Nephron (organoid): ENCODE measurements at regions not wholly inside any gene's neighbourhood (a gene's known extent, or its start where the extent isn't known, plus 50 kb on each side); places are given as distances from the start of the nearest gene placed in this dataset.

Experiments
- H3K27ac Mint-ChIP-seq, 3 experiments: 2 replicates each; pipeline ENCODE4 v1.8.0; 2020; ENCODE audit warnings: mixed read lengths in 3 of 3, mild to moderate bottlenecking in 2 of 3, moderate library complexity in 1 of 3
- H3K27me3 Mint-ChIP-seq: 2 replicates; pipeline ENCODE4 v1.8.0; 2021; ENCODE audit warnings: low read depth, mild to moderate bottlenecking, moderate library complexity, mixed read lengths
- H3K36me3 Mint-ChIP-seq: 2 replicates; pipeline ENCODE4 v1.8.0; 2020; ENCODE audit warnings: low read depth, mixed read lengths
- H3K4me1 Mint-ChIP-seq: 2 replicates; pipeline ENCODE4 v1.8.0; 2020; ENCODE audit warnings: mixed read lengths
- H3K4me3 Mint-ChIP-seq, 3 experiments: 2 replicates each; pipeline ENCODE4 v1.8.0; 2020; ENCODE audit warnings: mild to moderate bottlenecking in 3 of 3, mixed read lengths in 3 of 3, moderate library complexity in 2 of 3
- H3K9me3 Mint-ChIP-seq: 2 replicates; pipeline ENCODE4 v1.8.0; 2020; ENCODE audit warnings: mixed read lengths
- TF ChIP-seq, protein P1 (sequence below), 3 experiments: fragments of 200-600 bp; sonication (generic); IDR thresholded peaks; one replicate each; pipeline ENCODE4 v1.5.0; 2021; ENCODE audit warnings: antibody characterized with exemption in 3 of 3; ENCODE audit not compliant: unreplicated experiment in 3 of 3

GRCh38 chr9:115756736-115757135, 396.9 kb upstream of the PAPPA start:
- H3K4me3 Mint-ChIP-seq = no peak overlapping the region
- no peaks in the 10 kb centered on the region for H3K36me3 Mint-ChIP-seq
- peaks cover 3% of the 10 kb centered on the region for H3K27me3 Mint-ChIP-seq
- no peaks in the 10 kb centered on the region for H3K4me1 Mint-ChIP-seq
- TF ChIP-seq, protein P1, sequence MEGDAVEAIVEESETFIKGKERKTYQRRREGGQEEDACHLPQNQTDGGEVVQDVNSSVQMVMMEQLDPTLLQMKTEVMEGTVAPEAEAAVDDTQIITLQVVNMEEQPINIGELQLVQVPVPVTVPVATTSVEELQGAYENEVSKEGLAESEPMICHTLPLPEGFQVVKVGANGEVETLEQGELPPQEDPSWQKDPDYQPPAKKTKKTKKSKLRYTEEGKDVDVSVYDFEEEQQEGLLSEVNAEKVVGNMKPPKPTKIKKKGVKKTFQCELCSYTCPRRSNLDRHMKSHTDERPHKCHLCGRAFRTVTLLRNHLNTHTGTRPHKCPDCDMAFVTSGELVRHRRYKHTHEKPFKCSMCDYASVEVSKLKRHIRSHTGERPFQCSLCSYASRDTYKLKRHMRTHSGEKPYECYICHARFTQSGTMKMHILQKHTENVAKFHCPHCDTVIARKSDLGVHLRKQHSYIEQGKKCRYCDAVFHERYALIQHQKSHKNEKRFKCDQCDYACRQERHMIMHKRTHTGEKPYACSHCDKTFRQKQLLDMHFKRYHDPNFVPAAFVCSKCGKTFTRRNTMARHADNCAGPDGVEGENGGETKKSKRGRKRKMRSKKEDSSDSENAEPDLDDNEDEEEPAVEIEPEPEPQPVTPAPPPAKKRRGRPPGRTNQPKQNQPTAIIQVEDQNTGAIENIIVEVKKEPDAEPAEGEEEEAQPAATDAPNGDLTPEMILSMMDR (IDR thresholded peaks at IDR 0.05; ENCODE audit: unreplicated experiment in 3 of 3) = no peak
- H3K9me3 Mint-ChIP-seq = no peaks in the 10 kb centered on the region
- H3K27ac Mint-ChIP-seq = no peak overlapping the region

DNA sequence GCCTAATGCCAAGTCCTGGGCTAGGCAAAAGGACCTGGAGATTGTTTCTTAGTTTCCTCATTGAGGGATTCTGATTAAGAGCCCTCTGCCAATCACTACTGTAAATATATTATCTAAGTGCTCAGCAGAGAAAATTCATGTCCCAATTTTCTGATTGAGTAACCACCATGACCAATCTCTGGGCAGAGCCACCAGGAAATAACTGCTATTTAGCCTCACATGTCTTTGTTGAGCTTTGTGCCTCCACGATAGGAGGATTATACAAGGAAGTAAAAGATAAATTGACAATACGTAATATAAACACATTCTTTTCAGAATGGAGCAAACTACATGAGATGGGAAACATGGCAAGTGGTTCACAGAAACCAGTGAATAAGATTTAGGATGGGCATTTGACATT, 396.1 kb upstream of the PAPPA start:
- H3K36me3 Mint-ChIP-seq = no peaks in the 10 kb centered on the region
- H3K4me1 Mint-ChIP-seq = no peaks in the 10 kb centered on the region
- no peak overlapping the region for H3K4me3 Mint-ChIP-seq
- H3K27me3 Mint-ChIP-seq = peaks cover 3% of the 10 kb centered on the region
- TF ChIP-seq, protein P1 (IDR thresholded peaks at IDR 0.05; ENCODE audit: unreplicated experiment in 3 of 3) = no peak
- no peaks in the 10 kb centered on the region for H3K9me3 Mint-ChIP-seq
- no peak overlapping the region for H3K27ac Mint-ChIP-seq

DNA sequence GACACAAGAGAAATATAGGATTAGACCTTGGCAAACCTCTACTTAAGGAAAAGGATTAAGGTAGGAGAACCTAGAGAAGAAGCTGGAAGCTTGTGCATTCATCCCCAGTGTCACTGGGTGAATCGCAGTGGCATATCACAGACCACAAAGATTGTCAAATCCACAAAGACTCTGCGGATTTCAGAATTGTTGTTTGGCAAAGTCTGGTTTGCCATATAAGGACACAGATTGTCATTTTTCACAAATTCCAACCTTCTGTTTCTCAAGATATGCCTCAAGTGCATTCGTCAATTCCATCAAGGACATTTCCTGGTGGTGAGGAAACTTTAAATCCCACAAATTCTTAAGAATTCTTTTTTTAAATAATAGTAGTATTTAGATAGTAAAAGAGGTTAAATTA, 395.1 kb upstream of the PAPPA start:
- Mint-ChIP-seq H3K36me3 (no peaks in the 10 kb centered on the region), H3K27ac (no peak overlapping the region), H3K27me3 (peaks cover 3% of the 10 kb centered on the region), H3K4me1 (no peaks in the 10 kb centered on the region), H3K9me3 (no peaks in the 10 kb centered on the region), H3K4me3 (no peak overlapping the region)
- TF ChIP-seq, protein P1 (IDR thresholded peaks at IDR 0.05; ENCODE audit: unreplicated experiment in 3 of 3) = no peak

- Mint-ChIP-seq H3K4me3 (no peak overlapping the region), H3K9me3 (no peaks in the 10 kb centered on the region), H3K36me3 (no peaks in the 10 kb centered on the region), H3K4me1 (peaks cover under 1% of the 10 kb centered on the region), H3K27me3 (peaks cover 3% of the 10 kb centered on the region), H3K27ac (no peak overlapping the region)
- TF ChIP-seq, protein P1 (IDR thresholded peaks at IDR 0.05; ENCODE audit: unreplicated experiment in 3 of 3) = no peak
Measured at GRCh38 chr9:115759426-115759825, 394.2 kb upstream of the PAPPA start.

GRCh38 chr9:115764645-115765044, 388.9 kb upstream of the PAPPA start:
- Mint-ChIP-seq H3K4me1 (peaks cover 8% of the 10 kb centered on the region), H3K27me3 (no peaks in the 10 kb centered on the region), H3K9me3 (no peaks in the 10 kb centered on the region), H3K27ac (peak overlapping the region in 2 of 3 experiments; percentile 12 to 42), H3K4me3 (no peak overlapping the region), H3K36me3 (no peaks in the 10 kb centered on the region)
- TF ChIP-seq, protein P1 (IDR thresholded peaks at IDR 0.05; ENCODE audit: unreplicated experiment in 3 of 3) = no peak

DNA sequence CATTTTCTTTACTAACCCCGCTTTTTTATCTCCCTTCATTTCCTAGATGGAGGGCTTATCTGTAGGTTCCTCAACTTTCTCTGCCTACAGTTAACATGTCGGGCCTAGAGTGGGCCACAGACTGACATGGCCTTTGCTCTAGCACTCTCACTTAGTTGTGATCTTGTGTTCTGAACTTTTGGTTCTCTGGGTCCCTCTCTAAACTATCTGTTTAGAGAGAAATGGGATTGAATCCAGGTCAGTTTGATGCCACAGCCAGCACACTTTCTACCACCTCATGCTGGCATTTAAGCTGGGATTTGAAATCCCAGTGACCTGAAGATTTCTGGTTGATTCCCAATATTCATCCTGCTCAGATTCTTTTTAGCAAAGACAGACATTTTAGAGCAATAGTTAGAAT, 388.5 kb upstream of the PAPPA start:
- Mint-ChIP-seq H3K27ac (peak overlapping the region in 2 of 3 experiments; percentile 12 to 42), H3K36me3 (no peaks in the 10 kb centered on the region), H3K27me3 (no peaks in the 10 kb centered on the region), H3K9me3 (peaks cover 3% of the 10 kb centered on the region), H3K4me3 (no peak overlapping the region), H3K4me1 (peaks cover 8% of the 10 kb centered on the region)
- TF ChIP-seq, protein P1 (IDR thresholded peaks at IDR 0.05; ENCODE audit: unreplicated experiment in 3 of 3) = no peak
